Stimulated activated CD4-positive, alpha-beta T cell treated with anti-CD3 and anti-CD28 coated beads, Interleukin-1b, Interleukin-23, amount 100 ng/mL, for 1 hour (primary cell): ENCODE measurements at regions not wholly inside any gene's neighbourhood (a gene's known extent, or its start where the extent isn't known, plus 50 kb on each side); places are given as distances from the start of the nearest gene placed in this dataset.

ENCODE experiments used
- DNase-seq, 2 donors: peaks; one replicate each; pipeline ENCODE4 v3.0.0-alpha.2; 2020; ENCODE audit warnings: low read depth in 2 of 2

GRCh38 chr1:96996001-96996400, 274.4 kb downstream of the PTBP2 start:
- DNase-seq, result no peak

- DNase-seq, result no peak
Observed at GRCh38 chr1:96997717-96998116, 276.1 kb downstream of the PTBP2 start.

- no peak for DNase-seq
Observed at GRCh38 chr1:96998466-96998865, 276.9 kb downstream of the PTBP2 start.

GRCh38 chr1:96999191-96999590, 277.6 kb downstream of the PTBP2 start:
- DNase-seq, result no peak

GRCh38 chr1:97004054-97004453, 282.5 kb downstream of the PTBP2 start:
- no peak for DNase-seq

GRCh38 chr1:97004743-97005142, 283.2 kb downstream of the PTBP2 start:
- no peak for DNase-seq

GRCh38 chr1:97006044-97006661, 284.6 kb downstream of the PTBP2 start:
- no peak for DNase-seq

- DNase-seq, result no peak
Observed at GRCh38 chr1:97007840-97008604, 286.4 kb downstream of the PTBP2 start.

- DNase-seq, result no peak
Observed at GRCh38 chr1:97010566-97011264, 289.1 kb downstream of the PTBP2 start.

- DNase-seq, result no peak
Observed at GRCh38 chr1:97013136-97013535, 291.6 kb downstream of the PTBP2 start.

- no peak for DNase-seq
Observed at GRCh38 chr1:97013941-97014340, 292.4 kb downstream of the PTBP2 start.

GRCh38 chr1:97014426-97014825, 292.8 kb downstream of the PTBP2 start:
- DNase-seq, result no peak

GRCh38 chr1:97017895-97018294, 296.3 kb downstream of the PTBP2 start:
- no peak for DNase-seq
